Transverse colon (tissue), 4 donors: ENCODE measurements at regions not wholly inside any gene's neighbourhood (a gene's known extent, or its start where the extent isn't known, plus 50 kb on each side); places are given as distances from the start of the nearest gene placed in this dataset.

ENCODE experiments used
- DNase-seq: peaks from one replicate; pipeline ENCODE4 v3.0.0-alpha.2; 2019
- H3K27ac ChIP-seq, 4 donors: fragments of 200-600 bp; sonication (generic); 2 replicates each; pipeline ENCODE4 v1.5.1; 2016 to 2018; ENCODE audit warnings: inconsistent platforms in 4 of 4
- H3K27me3 ChIP-seq: fragments of 200-600 bp; sonication (generic); 2 replicates; pipeline ENCODE4 v1.5.1; 2017; ENCODE audit warnings: inconsistent platforms
- H3K36me3 ChIP-seq, 4 donors: fragments of 200-600 bp; sonication (generic); 2 replicates each; pipeline ENCODE4 v1.5.1; 2017 to 2019; ENCODE audit warnings: inconsistent platforms in 4 of 4
- H3K4me1 ChIP-seq, 4 donors: fragments of 200-600 bp; sonication (generic); 2 replicates each; pipeline ENCODE4 v1.5.1; 2017 to 2020; ENCODE audit warnings: inconsistent platforms in 4 of 4
- H3K4me3 ChIP-seq, 4 donors: fragments of 200-600 bp; sonication (generic); 1 replicate in 1 of 4; 2 replicates in 3 of 4; pipeline versions ENCODE4 v1.5.1 to v1.6.1; 2017 to 2019; ENCODE audit warnings: inconsistent platforms in 4 of 4
- H3K9me3 ChIP-seq, 2 donors: fragments of 200-600 bp; sonication (generic); 2 replicates each; pipeline ENCODE4 v1.5.1; 2017 to 2019; ENCODE audit warnings: inconsistent platforms in 2 of 2
- EP300 ChIP-seq: sonication (generic); formaldehyde crosslinking; IDR thresholded peaks from one replicate; pipeline ENCODE4 v1.6.1; 2017; ENCODE audit warnings: antibody characterized with exemption, low read depth
- POLR2A ChIP-seq: fragments of 450-650 bp; IDR thresholded peaks from one replicate; pipeline ENCODE4 v1.6.1; 2016; ENCODE audit warnings: antibody characterized with exemption, mild to moderate bottlenecking, moderate library complexity
- POLR2AphosphoS5 ChIP-seq, 3 donors: sonication (generic); formaldehyde crosslinking; IDR thresholded peaks; one replicate each; pipeline ENCODE4 v1.6.1; 2016; ENCODE audit warnings: antibody characterized with exemption in 3 of 3
- WGBS, 2 donors: methylation state at CpG; one replicate each; pipeline ENCODE4 v1.1.5; 2018; ENCODE audit warnings: low coverage in 1 of 2; 5-methylcytosine and 5-hydroxymethylcytosine counted together
- in situ Hi-C, 4 donors: fragments of 200-750 bp; cut with MboI; loops; one replicate each; pipeline versions ENCODE4 v1.15.0 to v1.15.1; 2017; ENCODE audit warnings: low sequenced_read_pairs in 3 of 4, low pct_ligation_motif_present in 1 of 4, low pct_unique_long_range_greater_than_20kb in 1 of 4
- intact Hi-C: fragments of 100-400 bp; cut with DNase I; formaldehyde crosslinking; loops from one replicate; pipeline ENCODE4 v1.15.1; 2023; ENCODE audit warnings: low total_unique reads
- TF ChIP-seq, protein P1 (sequence below), 5 experiments: fragments of 200-600 bp in 3 of 5; fragments of 450-650 bp in 2 of 5; sonication (generic) in 3 of 5; IDR thresholded peaks; 1 replicate in 2 of 5; 2 replicates in 3 of 5; pipeline ENCODE4 v1.5.1; 2016 to 2017; ENCODE audit warnings: antibody characterized with exemption in 5 of 5, inconsistent platforms in 3 of 5, mild to moderate bottlenecking in 2 of 5, moderate library complexity in 1 of 5

GRCh38 chr5:118592229-118593002 is 395.9 kb downstream of the DTWD2 start:
- 56 to 63% methylated on average over 5 of the region's 5 CpGs for WGBS, 2 donors
- in situ Hi-C loops: no loop called here
- Histone ChIP-seq H3K27ac (no peak overlapping the region), H3K9me3 (no peaks in the 10 kb centered on the region), H3K27me3 (no peaks in the 10 kb centered on the region), H3K36me3 (no peaks in the 10 kb centered on the region), H3K4me1 (no peaks in the 10 kb centered on the region), H3K4me3 (no peak overlapping the region)
- intact Hi-C loops: no loop called here
- TF ChIP-seq POLR2A (no peak), POLR2AphosphoS5 (IDR thresholded peaks at IDR 0.05) (no peak), EP300 (no peak)
- TF ChIP-seq, protein P1, sequence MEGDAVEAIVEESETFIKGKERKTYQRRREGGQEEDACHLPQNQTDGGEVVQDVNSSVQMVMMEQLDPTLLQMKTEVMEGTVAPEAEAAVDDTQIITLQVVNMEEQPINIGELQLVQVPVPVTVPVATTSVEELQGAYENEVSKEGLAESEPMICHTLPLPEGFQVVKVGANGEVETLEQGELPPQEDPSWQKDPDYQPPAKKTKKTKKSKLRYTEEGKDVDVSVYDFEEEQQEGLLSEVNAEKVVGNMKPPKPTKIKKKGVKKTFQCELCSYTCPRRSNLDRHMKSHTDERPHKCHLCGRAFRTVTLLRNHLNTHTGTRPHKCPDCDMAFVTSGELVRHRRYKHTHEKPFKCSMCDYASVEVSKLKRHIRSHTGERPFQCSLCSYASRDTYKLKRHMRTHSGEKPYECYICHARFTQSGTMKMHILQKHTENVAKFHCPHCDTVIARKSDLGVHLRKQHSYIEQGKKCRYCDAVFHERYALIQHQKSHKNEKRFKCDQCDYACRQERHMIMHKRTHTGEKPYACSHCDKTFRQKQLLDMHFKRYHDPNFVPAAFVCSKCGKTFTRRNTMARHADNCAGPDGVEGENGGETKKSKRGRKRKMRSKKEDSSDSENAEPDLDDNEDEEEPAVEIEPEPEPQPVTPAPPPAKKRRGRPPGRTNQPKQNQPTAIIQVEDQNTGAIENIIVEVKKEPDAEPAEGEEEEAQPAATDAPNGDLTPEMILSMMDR (IDR thresholded peaks at IDR 0.05): no peak
- no peak for DNase-seq

DNA sequence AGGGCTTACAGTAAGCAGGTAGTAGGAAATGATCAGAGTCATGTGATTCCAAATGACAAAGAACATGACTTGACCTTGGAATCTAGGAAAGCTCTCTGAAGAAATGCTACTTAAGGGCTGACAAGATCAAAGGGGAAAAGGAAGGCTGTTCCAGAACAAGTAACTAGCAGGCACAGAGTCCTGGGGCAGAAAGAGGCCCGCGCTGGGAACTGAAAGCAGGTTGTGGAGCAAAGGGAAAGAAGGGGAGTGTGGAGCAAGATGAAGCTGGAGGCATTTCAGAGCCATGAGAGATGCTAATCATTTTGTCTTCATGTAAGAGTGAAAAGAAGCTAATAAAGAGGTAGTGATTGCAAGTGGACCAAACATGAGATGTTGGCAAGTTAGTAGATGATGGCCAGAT is 397.5 kb downstream of the DTWD2 start:
- no peak overlapping the region for H3K27ac ChIP-seq
- H3K4me1 ChIP-seq: no peaks in the 10 kb centered on the region
- in situ Hi-C loops: no loop called here
- no peak overlapping the region for H3K4me3 ChIP-seq
- intact Hi-C loops: no loop called here
- no peaks in the 10 kb centered on the region for H3K36me3 ChIP-seq
- H3K9me3 ChIP-seq: no peaks in the 10 kb centered on the region
- H3K27me3 ChIP-seq: no peaks in the 10 kb centered on the region
- TF ChIP-seq, protein P1 (IDR thresholded peaks at IDR 0.05): no peak
- TF ChIP-seq POLR2A (no peak), POLR2AphosphoS5 (IDR thresholded peaks at IDR 0.05) (no peak), EP300 (no peak)
- 89 to 90% methylated on average over 2 of the region's 2 CpGs for WGBS, 2 donors
- DNase-seq: no peak

GRCh38 chr5:118580949-118581348 is 407.4 kb downstream of the DTWD2 start:
- in situ Hi-C loops: no loop called here
- intact Hi-C loops: no loop called here

GRCh38 chr5:118578093-118578492 is 410.3 kb downstream of the DTWD2 start:
- in situ Hi-C loops: no loop called here
- Histone ChIP-seq H3K36me3 (no peaks in the 10 kb centered on the region), H3K4me1 (no peaks in the 10 kb centered on the region), H3K27me3 (no peaks in the 10 kb centered on the region), H3K4me3 (no peak overlapping the region), H3K27ac (no peak overlapping the region), H3K9me3 (no peaks in the 10 kb centered on the region)
- intact Hi-C loops: no loop called here
- DNase-seq: no peak
- 67 to 86% methylated on average over 1 to 3 of the region's 3 CpGs for WGBS, 2 donors
- TF ChIP-seq, protein P1 (IDR thresholded peaks at IDR 0.05): no peak
- TF ChIP-seq POLR2AphosphoS5 (IDR thresholded peaks at IDR 0.05): no peak
- no peak for TF ChIP-seq EP300
- no peak for TF ChIP-seq POLR2A

More at GRCh38 chr5:118580949-118581348, 407.4 kb downstream of the DTWD2 start:
- Histone ChIP-seq H3K27me3 (no peaks in the 10 kb centered on the region), H3K4me3 (no peak overlapping the region), H3K9me3 (no peaks in the 10 kb centered on the region), H3K4me1 (no peaks in the 10 kb centered on the region), H3K36me3 (no peaks in the 10 kb centered on the region), H3K27ac (no peak overlapping the region)
- TF ChIP-seq POLR2A: no peak
- TF ChIP-seq, protein P1 (IDR thresholded peaks at IDR 0.05): no peak
- no peak for TF ChIP-seq POLR2AphosphoS5 (IDR thresholded peaks at IDR 0.05)
- no peak for TF ChIP-seq EP300
- no peak for DNase-seq
- WGBS, 2 donors: 60 to 69% methylated on average over 5 of the region's 5 CpGs
